ENCODE measurements at regions not wholly inside any gene's neighbourhood (a gene's known extent, or its start where the extent isn't known, plus 50 kb on each side); places are given as distances from the start of the nearest gene placed in this dataset.
"Not testable (repeated sequence)": the region's sequence is repeated elsewhere in the genome, so short reads cannot be mapped to it uniquely, and the experiment has no call there.

DNA sequence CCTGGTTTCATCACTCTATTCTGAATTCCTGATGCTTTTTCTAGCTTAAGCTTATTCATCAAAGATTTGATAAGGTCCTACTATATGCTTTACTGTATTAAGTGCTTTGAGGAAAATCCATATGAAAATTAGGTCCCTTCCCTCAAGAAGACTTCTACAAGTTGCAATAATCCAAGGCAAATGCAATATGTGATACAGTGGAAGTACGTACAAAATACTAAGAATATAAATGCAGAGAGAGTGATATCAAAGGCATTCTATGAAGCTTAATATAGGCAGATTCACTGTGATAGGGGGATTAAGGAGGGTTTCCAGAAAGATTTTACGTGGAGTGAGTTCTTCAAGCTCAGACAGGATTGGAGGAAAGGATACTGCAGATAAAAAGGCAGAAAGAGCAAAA, 142.1 kb downstream of the C6orf118 start:
- DNase-seq, result no peak

DNA sequence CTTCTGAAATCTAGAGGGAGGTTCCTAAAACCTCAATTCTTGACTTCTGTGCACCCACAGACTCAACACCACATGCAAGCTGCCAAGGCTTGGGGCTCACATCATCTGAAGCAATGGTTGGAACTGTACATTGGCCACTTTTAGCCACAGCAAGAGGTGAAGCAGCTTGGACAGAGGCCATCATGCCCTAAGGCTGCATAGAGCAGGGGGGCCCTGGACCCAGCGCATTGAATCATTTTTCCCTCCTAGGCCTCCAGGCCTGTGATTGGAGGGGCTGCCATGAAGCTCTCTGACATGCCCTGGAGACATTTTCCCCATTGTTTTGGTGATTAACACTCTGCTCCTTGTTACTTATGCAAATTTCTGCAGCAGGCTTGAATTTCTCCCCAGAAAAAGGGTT, 145.9 kb downstream of the C6orf118 start:
- no peak for DNase-seq

DNA sequence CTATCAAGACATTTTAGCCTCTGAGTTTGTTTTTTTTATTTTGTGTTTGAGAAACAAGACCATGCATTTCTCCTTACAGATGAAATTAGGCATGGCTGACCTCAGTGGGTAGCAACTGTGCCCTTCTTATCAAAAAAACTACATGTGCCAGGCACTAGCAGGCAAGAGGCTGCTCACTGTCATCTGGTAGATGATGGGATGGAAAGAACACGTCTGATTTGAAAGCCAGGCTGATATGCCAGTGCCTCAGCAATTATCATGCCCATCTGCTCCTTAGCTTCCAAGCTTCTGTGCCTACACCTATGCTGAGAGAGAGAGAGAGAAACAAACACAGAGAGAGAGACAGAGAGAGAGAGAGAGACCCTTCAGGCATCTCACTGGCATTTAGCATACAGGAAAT, 149.9 kb downstream of the C6orf118 start:
- DNase-seq, result no peak

DNA sequence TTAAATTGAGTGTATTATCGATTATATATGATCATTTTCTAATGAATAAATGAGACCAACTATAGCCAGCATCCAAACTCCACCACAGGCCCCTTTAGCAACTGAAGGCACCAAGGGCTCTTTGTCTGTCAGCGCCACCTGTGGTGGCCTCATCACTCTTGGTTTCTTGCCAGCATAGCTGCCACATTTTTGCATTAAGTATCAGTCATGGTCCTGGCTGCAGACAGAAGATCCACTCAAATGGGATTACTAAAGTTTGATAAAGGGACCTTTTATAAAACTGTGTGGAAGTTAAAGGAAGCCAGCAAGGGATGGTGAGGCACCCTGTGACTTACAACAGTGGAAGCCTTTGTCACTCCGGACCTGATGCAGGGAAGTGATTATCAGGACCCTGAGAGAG, 162.9 kb downstream of the C6orf118 start:
- no peak for DNase-seq

DNA sequence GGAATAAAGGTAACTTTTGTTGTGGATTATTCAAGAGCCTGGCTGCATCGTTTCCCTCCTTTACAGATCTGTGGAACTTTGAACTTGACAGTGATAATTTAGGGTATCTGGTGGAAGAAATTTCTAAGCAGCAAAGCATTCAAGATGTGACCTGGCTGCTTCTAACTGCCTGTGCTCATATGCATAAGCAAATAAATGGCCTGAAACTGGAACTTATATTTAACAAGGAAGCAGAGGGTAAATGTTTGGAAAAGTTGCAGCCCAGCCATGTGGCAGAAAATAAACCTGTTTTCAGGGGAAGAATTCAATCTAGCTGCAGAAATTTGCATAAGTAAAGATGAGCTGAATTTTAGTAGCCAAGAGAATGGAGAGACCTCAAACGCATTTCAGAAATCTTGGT, 173.5 kb downstream of the C6orf118 start:
- DNase-seq, result no peak

DNA sequence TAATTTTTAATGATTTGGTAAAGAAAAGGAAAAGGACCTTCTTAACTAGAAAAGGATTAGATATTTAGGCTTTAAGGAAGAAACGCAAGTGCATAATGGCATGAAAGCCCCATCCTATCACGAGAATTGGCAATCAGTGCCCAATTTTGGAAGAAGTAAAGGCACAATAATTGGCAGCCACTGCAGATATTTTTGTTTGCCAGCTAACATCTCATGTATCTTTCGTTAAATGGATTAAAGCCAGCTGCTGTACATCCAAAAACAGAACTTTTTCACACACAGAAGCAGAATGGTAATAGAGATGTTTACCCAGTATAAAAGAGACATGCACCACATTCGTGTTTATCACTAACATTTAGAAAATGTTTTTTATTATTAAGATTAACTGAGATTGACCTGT, 180.3 kb downstream of the C6orf118 start:
- DNase-seq, result no peak

GRCh38 chr6:165127743-165128142, 181.7 kb downstream of the C6orf118 start:
- not testable (repeated sequence) for DNase-seq

DNA sequence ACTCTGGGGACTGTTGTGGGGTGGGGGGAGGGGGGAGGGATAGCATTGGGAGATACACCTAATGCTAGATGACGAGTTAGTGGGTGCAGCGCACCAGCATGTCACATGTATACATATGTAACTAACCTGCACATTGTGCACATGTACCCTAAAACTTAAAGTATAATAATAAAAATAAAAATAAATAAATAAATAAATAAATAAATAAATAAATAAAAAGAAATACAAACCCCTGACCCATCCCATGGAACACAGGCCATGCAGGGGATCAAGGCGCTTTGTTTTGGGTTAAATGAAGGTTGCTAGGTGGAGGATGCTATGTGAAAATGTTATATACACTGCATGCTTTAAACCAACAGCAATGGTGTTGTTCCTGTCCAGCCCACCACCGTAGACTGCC, 184.7 kb downstream of the C6orf118 start:
- not testable (repeated sequence) for DNase-seq

GRCh38 chr6:165119231-165120020, 190.0 kb downstream of the C6orf118 start:
- DNase-seq, result no peak

DNA sequence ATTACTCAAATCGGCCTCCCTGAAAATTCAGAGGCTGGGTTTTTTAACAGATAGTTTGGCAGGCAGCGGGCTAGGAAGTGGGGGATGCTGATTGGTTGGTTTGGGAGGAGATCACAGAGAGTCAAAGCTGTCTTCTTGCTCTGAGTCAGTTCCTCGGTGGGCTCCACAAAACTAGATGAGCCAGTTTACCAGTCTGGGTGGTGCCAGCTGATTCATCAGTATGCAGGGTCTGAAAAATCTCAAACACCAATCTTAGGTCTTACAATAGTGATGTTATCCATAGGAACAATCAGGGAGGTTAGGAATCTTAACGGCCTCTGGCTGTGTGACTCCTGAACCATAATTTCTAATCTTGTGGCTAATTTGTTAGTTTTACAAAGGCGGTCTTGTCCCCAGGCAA, 190.7 kb downstream of the C6orf118 start:
- no peak for DNase-seq

DNA sequence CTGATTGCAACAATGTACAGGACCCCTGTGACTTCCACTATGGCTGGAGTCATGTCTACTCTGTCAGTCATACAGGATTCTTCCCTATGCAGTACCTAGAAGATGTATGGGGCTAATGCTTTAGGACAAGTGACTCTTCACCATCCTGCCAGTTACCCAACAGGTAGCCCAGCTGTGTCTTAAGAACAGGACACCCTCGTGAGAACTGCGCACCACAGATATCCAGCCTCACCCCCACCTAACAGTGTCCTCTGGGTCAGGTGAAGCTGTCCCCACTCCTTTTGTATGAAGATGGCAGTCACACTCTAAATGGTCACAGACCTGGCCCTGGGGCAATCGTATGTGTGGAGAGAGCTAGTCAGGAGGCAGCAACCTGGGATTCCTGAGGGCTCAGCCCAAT, 191.6 kb downstream of the C6orf118 start:
- no peak for DNase-seq

- no peak for DNase-seq
Observed at GRCh38 chr6:165117121-165117520, 192.3 kb downstream of the C6orf118 start.

DNA sequence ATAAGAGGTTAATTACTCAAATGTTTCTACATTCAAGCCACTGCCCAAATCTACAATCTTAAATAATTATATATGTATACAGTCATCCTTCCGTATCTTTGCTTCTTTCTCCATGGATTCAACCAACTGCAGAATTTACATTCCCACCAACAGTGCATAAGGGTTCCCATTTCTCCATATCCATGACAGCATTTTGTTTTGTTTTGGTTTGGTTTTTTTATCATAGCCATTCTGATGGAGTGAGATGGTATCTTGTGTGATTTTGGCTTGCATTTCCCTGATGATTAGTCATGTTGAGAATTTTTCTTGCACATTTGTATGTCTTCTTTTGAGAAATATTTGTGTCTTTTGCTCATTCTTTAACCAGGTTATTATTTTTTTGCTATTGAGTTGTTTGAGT, 198.5 kb downstream of the C6orf118 start:
- DNase-seq, result no peak

DNA sequence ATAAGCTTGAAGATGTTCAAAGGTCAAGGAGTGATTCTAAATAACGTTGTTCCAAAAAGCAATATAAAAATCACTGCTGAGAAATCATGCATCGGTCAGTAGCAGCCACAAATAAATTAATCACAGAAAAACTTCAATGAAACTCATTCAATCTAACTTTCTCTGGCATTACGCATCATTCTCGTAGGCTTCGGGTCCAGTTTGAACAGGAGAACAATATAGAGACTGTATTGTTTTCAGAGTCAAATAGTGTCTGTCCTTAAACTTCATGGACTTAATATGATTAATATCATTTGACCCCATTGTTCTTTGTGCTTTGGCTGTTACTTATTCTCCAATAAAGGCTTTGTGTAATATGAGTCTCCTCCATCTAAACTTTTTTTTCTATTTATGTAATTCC, 200.4 kb downstream of the C6orf118 start:
- DNase-seq, result no peak

DNA sequence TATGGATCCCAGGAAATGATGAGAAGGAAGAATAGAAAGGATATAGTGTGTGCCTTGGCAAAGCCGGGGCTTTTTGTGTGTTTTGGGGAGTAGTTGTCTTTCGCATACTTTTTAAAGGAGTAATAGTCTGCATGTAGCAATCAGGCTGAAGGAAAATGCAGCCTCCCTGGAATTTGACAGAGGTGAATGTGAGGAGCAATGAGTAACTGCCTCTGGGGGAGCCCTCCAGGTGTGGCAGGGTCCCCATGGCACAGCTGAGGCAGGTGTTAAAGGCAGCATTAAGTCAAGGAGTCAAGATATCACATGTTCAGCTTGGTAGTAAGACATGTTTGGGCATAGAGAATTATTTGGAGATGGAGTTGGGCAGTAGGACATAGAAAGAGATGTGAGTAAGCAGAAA, 203.1 kb downstream of the C6orf118 start:
- no peak for DNase-seq

- DNase-seq, result no peak
Observed at GRCh38 chr6:165098165-165098564, 211.2 kb downstream of the C6orf118 start.

DNA sequence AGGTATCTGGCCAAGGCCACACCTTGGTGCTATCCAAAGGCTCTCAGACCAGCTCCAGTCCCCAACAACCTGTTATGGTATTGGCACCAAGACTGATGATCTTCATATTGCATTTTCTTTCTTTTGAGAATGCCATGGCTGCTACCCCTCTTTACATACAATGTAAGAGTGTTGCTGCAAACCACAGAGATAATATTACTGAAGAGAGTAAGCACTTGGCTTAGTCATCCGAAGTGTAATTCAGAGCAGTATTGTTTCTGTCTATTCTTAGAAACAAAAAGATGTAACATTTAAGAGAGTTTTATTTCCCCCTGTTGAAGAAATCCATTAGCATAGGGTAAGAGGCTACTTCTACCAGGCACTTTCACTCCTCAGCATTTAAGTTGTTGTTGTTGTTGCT, 212.5 kb downstream of the C6orf118 start:
- no peak for DNase-seq

DNA sequence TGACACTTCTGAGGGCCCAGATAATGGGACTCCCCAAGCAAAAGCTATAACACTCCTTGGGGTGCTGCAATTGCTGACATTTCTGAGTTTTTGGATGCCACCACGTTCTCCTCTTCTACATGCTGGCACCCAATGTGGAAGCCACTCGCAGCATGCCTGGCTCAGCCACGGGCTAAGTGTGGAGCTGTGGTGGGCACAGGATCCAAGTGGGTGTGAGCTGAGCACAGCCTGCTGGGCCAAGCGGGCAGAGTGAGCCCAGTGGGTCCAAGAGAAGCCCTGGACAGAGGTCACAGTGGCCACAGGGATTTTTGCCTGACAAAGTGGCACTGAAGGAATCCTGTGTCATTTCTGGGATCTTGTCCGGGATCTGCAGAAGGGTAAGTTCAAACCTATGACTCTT, 213.2 kb downstream of the C6orf118 start:
- DNase-seq, result no peak

DNA sequence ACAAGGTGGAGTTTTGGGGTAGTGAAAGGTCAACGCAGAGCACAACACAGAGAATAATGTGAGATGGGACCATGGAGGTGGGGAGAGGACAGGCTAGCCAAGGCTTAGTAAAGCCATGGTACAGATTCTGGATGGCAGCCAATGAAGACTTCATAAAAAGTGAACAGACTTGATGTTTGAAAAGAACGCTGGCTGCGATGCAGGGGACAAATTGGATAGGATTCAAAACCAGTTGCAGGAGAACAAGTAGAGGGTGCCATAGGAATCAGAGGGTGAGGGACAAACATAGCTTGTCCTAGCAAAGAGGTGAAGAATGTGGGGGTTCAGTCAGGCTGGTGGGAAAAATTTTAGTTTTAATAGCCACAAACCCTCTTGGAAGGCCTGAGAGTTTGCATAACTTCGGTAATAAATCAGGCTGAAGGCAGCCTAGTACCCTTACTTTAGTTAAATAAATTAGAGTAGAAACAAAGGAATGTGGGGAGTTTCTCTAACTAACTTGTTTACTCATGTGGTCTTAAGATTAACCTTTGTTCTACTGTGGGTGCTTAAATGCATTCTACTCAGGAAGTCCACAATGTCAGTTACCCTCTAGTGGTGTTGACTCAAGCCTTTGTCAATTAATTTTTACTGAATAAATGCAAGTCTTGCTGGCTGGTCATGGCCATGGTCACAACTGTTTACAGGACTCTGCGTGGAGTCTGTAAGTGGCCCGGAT, 216.4 kb downstream of the C6orf118 start:
- no peak for DNase-seq

DNA sequence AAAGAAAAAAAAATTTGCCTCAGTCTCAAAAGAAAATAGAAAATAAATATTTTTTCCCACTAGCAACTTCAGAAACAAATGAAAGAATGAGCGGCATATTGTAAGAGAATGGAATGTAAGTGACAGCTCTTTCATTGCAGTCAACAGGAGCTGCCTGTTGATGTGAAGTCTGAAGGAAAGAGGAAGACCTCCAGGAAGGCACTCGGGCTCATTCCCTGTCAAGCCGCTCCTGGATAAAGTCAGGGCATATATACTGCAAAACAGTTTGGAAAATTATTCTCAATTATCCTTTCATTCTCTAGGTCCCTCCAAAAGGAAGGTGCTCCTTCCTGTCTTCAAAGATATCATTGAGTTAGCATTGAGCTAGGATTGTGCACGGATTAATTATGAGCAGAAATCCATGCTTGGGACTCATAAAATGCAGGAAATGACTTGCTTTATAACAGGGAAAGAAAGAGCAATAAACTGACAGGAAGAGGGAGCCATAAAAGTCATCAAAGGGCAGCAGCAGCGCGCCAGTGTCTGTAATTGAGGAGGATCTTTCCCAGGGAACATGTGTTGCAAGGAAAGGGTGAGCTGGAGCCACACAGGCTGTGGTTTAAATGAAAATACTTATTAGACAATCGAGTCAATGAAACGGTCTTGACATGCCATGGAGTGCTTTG, 218.2 kb downstream of the C6orf118 start:
- no peak for DNase-seq

DNA sequence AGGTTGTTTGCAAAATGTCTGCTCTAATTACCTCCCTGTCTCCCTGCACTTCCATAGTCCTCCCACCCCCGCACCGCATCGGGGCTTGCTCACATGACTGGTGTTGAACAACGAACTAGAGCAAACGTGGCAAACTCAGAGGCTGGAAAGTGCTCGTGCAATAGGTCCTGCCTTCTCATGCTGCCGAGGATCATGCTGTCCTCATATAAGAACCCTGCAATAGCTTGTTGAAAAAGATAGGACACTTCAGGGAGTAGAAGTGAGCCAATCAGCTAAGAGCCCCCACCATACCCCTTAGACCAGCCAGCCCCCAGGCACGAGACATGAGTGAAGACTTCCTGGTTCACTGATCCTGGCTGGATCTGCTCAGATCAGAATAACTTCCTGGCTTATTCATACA, 219.2 kb downstream of the C6orf118 start:
- no peak for DNase-seq

DNA sequence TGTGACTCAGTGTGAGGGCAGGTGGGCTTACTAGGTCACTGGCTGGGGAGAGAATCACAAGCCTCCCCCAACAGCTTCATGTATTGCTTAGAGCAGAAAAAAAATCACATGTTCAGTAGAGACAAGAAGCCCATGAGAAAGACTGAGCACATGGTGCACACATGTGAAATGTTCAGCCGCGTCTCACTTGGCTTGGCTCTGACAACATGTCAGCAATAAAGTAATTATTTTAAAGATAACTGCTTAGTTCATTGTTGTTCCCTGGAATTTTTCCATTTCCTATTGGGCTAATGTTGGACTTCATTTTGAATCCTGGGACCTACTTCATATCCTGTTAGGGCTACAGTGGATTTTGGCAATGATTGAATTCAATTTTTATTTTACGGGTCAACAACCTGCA, 222.6 kb downstream of the C6orf118 start:
- no peak for DNase-seq

DNA sequence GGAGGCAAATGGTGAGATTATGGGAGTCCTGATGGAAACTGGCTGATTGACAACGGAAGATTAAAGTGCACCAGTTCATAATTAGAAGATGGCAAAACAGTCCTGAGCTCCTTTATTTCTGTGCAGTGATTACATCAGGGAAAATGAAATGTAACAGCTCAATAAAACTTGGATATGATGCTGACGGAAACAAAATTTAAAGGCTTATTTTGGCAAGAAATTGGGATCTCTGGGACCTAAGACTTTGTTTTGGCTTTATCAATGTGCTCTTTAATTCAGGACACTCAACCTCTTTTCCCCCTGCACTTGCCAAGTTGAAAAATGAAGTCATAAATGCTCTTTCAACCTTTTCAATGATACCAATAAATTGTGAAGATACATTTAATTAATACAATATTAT, 226.8 kb downstream of the C6orf118 start:
- DNase-seq, result no peak

DNA sequence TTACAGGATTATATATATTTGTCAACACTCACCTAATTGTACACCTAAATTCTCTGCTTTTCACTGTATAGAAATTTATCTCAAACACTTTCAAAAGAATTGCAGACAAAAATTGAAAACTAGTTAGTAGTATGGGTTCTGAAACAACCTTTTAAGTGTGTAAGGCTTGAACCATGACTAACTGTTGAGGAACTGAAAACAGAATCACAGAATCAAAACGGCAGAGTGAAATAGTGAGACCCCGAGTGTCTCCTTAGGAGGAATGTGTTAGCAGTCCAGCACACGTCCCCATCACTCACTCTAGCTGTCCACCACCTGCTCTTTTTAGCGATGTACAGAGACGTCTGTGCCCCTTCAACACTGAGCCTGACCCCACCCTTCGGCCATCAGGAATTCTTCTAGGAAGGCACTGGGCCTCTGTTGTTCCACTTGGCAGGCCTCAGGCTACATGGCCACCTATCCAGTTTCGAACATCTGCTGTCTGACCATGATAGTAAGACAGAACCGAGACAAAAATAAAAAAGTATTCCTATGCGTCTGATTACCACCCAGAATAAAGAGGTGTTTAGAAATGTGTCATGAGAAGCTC, 227.4 kb downstream of the C6orf118 start:
- DNase-seq, result no peak
